ENCODE measurements at regions not wholly inside any gene's neighbourhood (a gene's known extent, or its start where the extent isn't known, plus 50 kb on each side); places are given as distances from the start of the nearest gene placed in this dataset.

DNA sequence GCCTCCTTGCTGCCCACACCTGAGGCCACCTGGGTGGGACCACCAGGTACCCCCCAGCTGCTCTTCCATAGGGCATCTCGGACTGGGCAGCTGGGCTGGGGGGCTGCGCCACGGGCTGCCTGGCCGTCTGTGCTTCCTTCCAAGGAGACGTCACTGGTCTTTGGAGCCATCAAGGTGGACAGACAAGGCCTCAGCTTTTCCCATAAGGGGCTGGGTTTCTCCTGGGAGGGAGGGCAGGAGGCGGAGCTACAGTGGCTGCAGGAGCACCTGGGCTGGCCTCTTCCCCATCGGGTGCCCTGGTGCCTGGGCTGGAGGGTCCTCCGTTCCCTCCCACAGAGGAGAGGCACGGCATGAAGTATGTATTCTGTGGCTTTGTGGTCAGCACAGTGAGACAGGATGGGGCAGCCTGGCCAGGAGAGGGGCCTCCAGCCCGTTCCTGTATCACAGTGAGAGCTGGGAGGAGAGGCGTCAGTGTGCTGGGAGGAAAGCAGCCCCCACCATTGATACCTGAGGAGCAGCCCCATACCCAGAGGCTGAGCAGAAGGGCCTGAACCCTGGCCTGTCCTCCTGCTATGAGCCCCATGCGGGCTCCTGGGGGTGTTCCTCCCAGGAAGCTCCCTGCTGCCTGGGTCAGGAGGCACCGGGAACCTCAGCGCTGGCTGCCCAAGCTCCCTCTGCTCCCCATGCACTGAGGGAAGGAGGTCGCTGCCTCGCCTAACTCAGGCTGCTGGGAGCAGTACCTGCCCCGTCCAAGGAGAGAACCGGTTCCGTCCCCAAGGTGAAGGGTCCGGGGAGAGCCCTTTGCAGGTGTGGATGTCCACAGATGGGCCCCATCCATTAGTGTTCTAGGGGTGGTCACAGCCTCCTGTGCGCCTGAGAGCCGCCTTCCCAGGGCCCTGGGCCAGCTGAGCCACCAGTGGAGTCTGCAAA, 1075.0 kb downstream of the BRD1 start:
- no peak for DNase-seq (ENCODE audit: low read depth, low spot score)

DNA sequence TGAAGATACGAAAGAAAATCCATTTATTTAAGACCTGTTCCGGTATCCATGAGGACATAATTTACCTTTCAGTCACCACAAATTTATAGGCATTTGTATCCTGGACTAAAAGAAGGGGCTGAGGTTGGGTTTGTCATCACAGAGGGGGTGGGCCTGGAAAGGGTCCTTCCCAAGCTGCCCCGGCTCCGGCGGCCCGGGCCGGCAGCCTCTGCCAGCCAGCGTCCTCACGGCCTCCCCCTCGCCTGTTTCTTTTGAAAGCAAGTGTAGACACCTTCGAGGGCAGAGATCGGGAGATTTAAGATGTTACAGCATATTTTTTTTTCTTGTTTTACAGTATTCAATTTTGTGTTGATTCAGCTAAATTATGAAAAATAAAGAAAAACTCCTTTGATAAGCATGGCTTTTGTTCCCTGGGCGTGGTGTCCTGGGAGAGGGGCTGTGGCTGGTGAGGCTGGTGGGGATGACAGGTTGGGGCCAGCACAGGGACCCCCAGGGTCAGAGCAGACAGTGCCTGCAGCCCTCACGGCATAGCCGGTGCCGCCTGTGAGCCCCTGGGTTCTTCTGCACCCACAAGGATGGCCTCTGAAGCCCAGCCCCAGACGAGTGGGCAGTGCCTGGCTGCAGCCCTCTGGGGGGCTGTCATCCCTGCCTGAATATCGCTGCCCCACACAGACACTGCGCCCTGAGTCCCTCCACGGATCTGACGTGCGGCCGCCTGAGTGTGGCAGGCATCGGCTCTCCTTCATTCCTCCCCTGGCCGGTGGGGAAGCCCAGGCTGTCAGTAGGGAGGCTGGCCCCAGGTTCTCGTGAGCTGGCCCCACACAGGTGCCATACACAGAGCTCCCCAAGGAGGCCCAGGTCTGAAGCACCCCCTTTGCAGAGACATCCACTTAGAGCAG, 1075.9 kb downstream of the BRD1 start:
- no peak for DNase-seq (ENCODE audit: low read depth, low spot score)

- no peak for DNase-seq (ENCODE audit: low read depth, low spot score)
Measured at GRCh38 chr22:48750826-48751440, 1076.7 kb downstream of the BRD1 start.

DNA sequence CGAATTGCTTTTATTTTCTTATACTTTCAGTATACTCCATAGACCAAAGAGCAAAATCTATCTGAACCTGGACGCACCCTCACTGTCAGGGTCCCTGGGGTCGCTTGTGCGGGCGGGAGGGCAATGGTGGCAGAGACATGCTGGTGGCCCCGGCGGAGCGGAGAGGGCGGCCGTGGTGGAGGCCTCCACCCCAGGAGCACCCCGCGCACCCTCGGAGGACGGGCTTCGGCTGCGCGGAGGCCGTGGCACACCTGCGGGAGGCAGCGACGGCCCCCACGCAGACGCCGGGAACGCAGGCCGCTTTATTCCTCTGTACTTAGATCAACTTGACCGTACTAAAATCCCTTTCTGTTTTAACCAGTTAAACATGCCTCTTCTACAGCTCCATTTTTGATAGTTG, 1077.4 kb downstream of the BRD1 start:
- DNase-seq (ENCODE audit: low read depth, low spot score), result no peak

GRCh38 chr22:48749555-48750227, 1078.0 kb downstream of the BRD1 start:
- no peak for DNase-seq (ENCODE audit: low read depth, low spot score)

DNA sequence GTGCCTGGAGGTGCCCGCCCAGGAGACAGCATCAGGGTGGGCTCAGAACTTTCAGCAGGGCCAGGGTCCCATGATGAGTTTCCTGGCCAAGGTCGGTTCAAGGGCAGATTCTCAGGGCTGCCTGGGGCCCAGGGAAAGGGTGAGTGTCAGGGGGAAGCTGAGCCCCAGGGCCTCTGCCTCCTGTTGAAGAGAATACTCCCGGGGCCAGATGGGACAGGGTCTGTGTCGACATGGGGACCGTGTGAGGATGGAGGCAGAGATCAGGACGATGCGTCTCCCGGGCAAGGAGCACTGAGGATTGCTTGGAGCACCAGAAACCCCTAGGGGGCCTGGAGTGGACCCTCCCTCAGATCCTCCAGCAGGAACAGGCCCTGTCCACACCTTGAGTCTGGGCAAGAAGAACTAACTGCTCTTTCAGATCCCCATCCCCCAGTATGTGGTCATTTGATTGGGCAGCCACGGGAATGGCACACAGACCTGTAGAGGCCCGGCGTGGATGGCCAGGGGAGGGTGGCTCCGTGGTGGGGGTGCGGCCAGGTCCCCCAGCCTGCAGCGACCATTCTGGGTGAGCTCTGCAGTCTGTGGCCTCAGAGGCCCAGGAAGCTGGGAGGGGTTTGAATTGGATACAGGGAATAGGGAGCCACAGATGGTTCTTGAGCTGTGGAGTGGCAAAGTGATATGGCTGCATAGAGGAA, 1078.7 kb downstream of the BRD1 start:
- no peak for DNase-seq (ENCODE audit: low read depth, low spot score)

GRCh38 chr22:48748113-48748859, 1079.4 kb downstream of the BRD1 start:
- no peak for DNase-seq (ENCODE audit: low read depth, low spot score)

DNA sequence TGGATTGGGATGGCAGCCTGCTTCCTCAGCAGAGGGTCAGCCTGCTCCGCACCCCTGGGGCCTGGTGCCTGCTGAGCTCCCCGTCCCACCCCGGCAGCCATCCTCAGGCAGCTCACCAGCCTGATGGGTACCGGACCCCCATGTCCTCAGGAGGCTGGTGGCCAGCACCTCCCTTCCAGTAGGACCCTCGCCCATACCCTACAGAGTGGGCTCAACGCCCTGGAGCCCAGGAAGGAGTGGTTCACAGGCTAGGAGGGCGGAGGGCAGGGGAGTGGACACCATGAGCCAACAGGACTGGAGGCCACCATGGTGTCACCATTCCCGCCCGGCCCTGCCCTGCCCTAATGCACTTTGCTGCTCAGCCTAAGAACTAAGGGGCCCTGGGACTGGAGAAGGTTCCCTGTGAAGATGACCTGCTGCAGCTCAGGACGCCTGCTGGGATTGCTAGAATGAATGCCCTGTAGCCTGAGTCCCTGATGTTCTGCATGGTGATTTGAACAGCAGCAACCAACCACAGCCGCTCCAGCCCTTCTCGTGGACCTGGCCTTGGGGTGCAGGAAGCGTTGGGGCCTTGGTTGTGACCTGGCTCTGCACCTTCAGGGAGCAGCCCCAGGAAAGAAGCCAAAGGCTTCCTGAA, 1080.8 kb downstream of the BRD1 start:
- DNase-seq (ENCODE audit: low read depth, low spot score), result no peak

DNA sequence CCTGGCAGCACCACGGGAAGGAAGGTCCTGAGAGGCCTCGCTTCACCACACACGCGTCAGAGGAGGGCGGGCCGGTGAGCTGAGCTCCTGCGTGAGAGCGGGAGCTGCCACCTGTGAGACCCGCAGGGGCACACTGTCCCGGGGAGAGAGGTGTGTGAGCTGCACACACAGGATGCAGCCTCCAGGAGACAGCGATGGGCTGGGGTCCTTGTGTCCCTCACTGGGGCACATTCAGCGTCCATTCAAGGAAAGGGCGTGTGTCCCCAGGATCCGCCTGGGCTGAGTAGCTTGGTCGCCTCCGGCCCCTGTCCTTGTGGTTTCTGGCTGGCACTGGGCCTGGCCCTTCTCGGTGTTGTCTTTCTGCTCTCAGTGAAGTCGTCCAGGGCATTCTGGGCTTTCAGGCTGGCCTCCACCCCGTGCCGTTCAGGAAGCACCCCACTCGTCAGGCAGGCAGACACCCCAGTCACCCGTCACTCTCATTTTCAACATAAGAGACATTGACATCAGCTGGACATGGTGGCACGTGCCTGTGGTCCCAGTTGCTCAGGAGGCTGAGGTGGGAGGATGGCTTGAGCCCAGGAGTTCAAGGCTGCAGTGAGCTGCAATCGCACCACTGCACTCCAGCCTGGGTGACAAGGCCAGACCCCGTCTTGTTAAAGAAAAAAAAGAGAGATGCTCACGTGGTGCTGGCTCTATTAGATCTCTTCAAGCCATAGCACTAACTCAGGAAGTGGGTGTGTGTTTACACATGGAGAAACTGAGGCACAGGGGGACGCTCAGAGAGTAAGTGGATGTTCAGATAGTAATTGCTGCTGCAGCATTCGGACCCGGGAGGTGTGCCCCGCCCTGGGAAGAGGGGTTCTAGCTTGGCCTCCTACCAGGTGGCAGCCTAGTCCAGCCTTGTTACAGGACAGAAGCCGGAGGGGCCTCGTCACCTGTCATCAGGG, 1081.6 kb downstream of the BRD1 start:
- no peak for DNase-seq (ENCODE audit: low read depth, low spot score)

- no peak for DNase-seq (ENCODE audit: low read depth, low spot score)
Measured at GRCh38 chr22:48744967-48745841, 1082.5 kb downstream of the BRD1 start.

DNA sequence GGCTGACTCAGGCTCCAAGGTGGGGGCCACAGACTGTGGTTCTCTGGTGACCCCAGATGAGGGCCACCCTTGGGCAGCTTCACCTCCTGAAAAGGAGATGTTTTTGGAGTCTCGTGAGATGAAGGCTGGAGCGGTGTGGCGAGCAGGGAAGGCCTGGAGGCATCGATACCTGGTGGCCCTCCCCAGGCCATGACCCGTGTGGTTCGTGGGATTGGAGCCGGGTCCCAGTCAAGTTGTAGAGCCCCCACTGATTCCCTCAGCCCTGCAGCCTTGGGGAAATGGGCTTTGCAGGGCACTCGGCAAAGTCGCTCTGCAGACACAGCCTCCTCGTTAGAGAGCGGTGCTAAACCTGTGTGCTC, 1083.4 kb downstream of the BRD1 start:
- DNase-seq (ENCODE audit: low read depth, low spot score), result no peak

DNA sequence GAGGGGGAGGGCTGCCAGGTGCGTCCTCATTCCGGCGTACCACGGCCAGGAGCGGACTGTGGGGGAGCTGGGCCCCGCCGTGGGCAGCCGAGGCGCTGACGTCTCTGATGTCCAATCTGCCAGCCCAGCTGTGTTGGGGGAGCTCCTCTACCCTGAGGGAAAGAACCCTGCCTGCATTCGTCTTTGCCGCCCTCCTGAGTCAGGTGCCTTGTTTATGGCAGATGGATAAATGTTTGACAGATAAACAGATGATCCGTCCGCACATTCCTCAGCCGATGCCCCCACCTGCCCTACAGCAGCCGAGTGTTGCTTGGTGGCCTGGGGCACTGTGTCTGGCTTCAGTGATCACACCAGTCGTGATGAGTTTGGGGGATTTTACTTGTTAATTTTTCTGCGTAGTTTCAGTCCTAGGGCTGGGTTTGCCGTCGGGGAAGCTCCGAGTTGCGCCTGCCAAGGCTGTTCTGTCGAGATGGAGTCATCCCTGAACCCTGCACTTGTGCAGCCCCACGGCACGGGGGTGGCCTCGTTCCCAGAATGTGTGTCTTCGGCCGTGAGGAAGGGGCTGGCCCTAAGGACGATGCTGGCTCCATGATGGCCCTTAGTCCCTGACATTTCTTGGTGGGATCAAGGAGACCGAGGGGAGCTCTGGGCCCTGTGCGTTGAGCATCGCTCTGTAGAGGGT, 1083.9 kb downstream of the BRD1 start:
- no peak for DNase-seq (ENCODE audit: low read depth, low spot score)

- DNase-seq (ENCODE audit: low read depth, low spot score), result no peak
Measured at GRCh38 chr22:48742556-48743343, 1084.9 kb downstream of the BRD1 start.

GRCh38 chr22:48742191-48742555, 1085.5 kb downstream of the BRD1 start:
- DNase-seq (ENCODE audit: low read depth, low spot score), result no peak

DNA sequence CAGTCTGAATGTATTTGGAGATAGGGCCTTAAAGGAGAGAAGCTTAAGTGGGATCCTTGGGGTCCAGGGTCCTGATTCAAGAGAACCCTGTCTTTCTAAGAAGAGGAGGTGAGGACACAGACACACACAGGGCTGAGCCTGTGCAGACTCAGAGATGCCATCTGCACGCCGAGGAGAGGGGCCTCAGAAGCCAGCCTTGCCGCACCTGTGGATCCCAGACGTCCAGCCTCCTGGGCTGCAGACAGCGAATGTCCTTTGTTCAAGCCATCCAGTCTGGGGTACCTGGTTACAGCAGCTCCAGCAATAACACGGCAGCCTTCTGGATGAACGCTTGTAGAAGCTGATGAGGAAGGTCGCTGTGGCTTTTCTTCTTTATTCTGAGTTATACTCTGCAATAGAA, 1086.1 kb downstream of the BRD1 start:
- DNase-seq (ENCODE audit: low read depth, low spot score), result no peak

- DNase-seq (ENCODE audit: low read depth, low spot score), result no peak
Measured at GRCh38 chr22:48740731-48741405, 1086.8 kb downstream of the BRD1 start.
